A549 (cell line): ENCODE measurements at regions not wholly inside any gene's neighbourhood (a gene's known extent, or its start where the extent isn't known, plus 50 kb on each side); places are given as distances from the start of the nearest gene placed in this dataset.

Experiments
- CHD4 ChIP-seq: fragments of 200-600 bp; sonication (generic); IDR thresholded peaks from 2 replicates; pipeline ENCODE4 v1.6.1; 2016; ENCODE audit warnings: antibody characterized with exemption, mild to moderate bottlenecking, borderline replicate concordance
- CTCF ChIP-seq: fragments of >200 bp; sonication (Bioruptor Twin); formaldehyde crosslinking; IDR thresholded peaks from 3 replicates; pipeline ENCODE4 v1.5.1; 2016
- EP300 ChIP-seq, 2 experiments: fragments of >200 bp; sonication (Bioruptor Twin); formaldehyde crosslinking; IDR thresholded peaks; 2 replicates in 1 of 2; 3 replicates in 1 of 2; pipeline ENCODE4 v1.6.1; 2016 to 2017
- JUNB ChIP-seq: fragments of >200 bp; sonication (Bioruptor Twin); formaldehyde crosslinking; IDR thresholded peaks from 2 replicates; pipeline ENCODE4 v1.6.1; 2016
- NR3C1 ChIP-seq: fragments of >200 bp; sonication (Bioruptor Twin); formaldehyde crosslinking; IDR thresholded peaks from 3 replicates; pipeline ENCODE4 v1.6.1; 2017
- PBX3 ChIP-seq: IDR thresholded peaks from 2 replicates; pipeline ENCODE4 v1.6.1; 2012
- PHF8 ChIP-seq: fragments of 200-600 bp; sonication (generic); IDR thresholded peaks from 2 replicates; pipeline ENCODE4 v1.6.1; 2016; ENCODE audit warnings: low read depth, mild to moderate bottlenecking, antibody characterized with exemption, moderate library complexity, borderline replicate concordance
- POLR2A ChIP-seq: IDR thresholded peaks from 2 replicates; pipeline ENCODE4 v1.6.1; 2012; ENCODE audit warnings: mild to moderate bottlenecking, low read length
- RAD21 ChIP-seq, 2 experiments: fragments of >200 bp in 1 of 2; sonication (Bioruptor Twin) in 1 of 2; formaldehyde crosslinking in 1 of 2; IDR thresholded peaks in 1 of 2; conservative IDR thresholded peaks in 1 of 2; 2 replicates in 1 of 2; 3 replicates in 1 of 2; pipeline ENCODE4 v1.6.1; 2012 to 2018; ENCODE audit warnings: inconsistent platforms in 1 of 2
- RCOR1 ChIP-seq: fragments of 150-350 bp; IDR thresholded peaks from 2 replicates; pipeline ENCODE4 v1.6.1; 2014; ENCODE audit warnings: antibody characterized with exemption, low read length, low read depth
- REST ChIP-seq: fragments of 200-600 bp; sonication (generic); IDR thresholded peaks from 2 replicates; pipeline ENCODE4 v1.6.1; 2016; ENCODE audit warnings: antibody characterized with exemption, mild to moderate bottlenecking, moderate library complexity
- SMC3 ChIP-seq: fragments of >200 bp; sonication (Bioruptor Twin); formaldehyde crosslinking; IDR thresholded peaks from 3 replicates; pipeline ENCODE4 v1.6.1; 2018; ENCODE audit warnings: inconsistent platforms
- ZNF302 ChIP-seq: fragments of 250-450 bp; sonication (Bioruptor Pico); IDR thresholded peaks from 2 replicates; pipeline ENCODE4 v1.9.0; 2021; ENCODE audit warnings: inconsistent platforms, mild to moderate bottlenecking, moderate library complexity
- TF ChIP-seq, protein P1 (sequence below): fragments of 250-450 bp; sonication (Bioruptor Pico); IDR thresholded peaks from 2 replicates; pipeline ENCODE4 v1.5.0; 2021; ENCODE audit warnings: mild to moderate bottlenecking, moderate library complexity, borderline replicate concordance

- no peak for TF ChIP-seq JUNB
- no peak for TF ChIP-seq REST
- no peak for TF ChIP-seq PHF8
- TF ChIP-seq CTCF = no peak
- TF ChIP-seq EP300 (IDR thresholded peaks at IDR 0.05) = no peak
- TF ChIP-seq RCOR1 = no peak
- TF ChIP-seq POLR2A = no peak
- TF ChIP-seq RAD21 (conservative IDR thresholded peaks at IDR 0.05 in 1 of 2, IDR thresholded peaks at IDR 0.05 in 1 of 2) = no peak
- TF ChIP-seq PBX3 = no peak
- TF ChIP-seq SMC3 = no peak
- TF ChIP-seq, protein P1, sequence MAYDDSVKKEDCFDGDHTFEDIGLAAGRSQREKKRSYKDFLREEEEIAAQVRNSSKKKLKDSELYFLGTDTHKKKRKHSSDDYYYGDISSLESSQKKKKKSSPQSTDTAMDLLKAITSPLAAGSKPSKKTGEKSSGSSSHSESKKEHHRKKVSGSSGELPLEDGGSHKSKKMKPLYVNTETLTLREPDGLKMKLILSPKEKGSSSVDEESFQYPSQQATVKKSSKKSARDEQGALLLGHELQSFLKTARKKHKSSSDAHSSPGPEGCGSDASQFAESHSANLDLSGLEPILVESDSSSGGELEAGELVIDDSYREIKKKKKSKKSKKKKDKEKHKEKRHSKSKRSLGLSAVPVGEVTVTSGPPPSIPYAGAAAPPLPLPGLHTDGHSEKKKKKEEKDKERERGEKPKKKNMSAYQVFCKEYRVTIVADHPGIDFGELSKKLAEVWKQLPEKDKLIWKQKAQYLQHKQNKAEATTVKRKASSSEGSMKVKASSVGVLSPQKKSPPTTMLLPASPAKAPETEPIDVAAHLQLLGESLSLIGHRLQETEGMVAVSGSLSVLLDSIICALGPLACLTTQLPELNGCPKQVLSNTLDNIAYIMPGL (CRISPR knock-in tag) = no peak
- no peak for TF ChIP-seq ZNF302 (CRISPR knock-in tag)
- no peak for TF ChIP-seq NR3C1
- no peak for TF ChIP-seq CHD4
Measured at GRCh38 chr11:104663190-104664140, 234.8 kb downstream of the CASP12 start.
